Caco-2 (cell line): ENCODE measurements at regions not wholly inside any gene's neighbourhood (a gene's known extent, or its start where the extent isn't known, plus 50 kb on each side); places are given as distances from the start of the nearest gene placed in this dataset.

ENCODE experiments used
- BruUV-seq: library from RNA; stranded (reverse); fragments of 400-500 nt; replicated peaks from 2 replicates; lab custom pipeline; 2021; lab: Mats Ljungman, UMichigan
- CTCF ChIA-PET: fragments of 300-600 bp; sonication (Branson Sonifier 250); formaldehyde crosslinking; loops from one replicate; lab custom pipeline; 2022; ENCODE audit warnings: antibody characterized with exemption; lab: Charles Lee
- POLR2A ChIA-PET: fragments of 300-600 bp; sonication (Branson Sonifier 250); formaldehyde crosslinking; loops from one replicate; lab custom pipeline; 2022; ENCODE audit warnings: antibody characterized with exemption; lab: Charles Lee
- DNase-seq, 2 experiments: peaks; one replicate each; pipeline versions ENCODE4 v3.0.0 to v3.0.0-alpha.2; 2020 to 2022
- H3K27me3 ChIP-seq: replicated peaks from 2 replicates; pipeline ENCODE4 v1.6.0; 2011; ENCODE audit warnings: low read length; ENCODE audit not compliant: control insufficient read depth, insufficient read depth
- H3K36me3 ChIP-seq: 2 replicates; pipeline ENCODE4 v1.5.1; 2011; ENCODE audit warnings: low read length; ENCODE audit not compliant: control insufficient read depth, insufficient read depth
- H3K4me1 ChIP-seq: fragments of 250-450 bp; sonication (Bioruptor Pico); 2 replicates; pipeline ENCODE4 v1.5.1; 2020; ENCODE audit warnings: mild to moderate bottlenecking
- H3K4me3 ChIP-seq: 2 replicates; pipeline ENCODE4 v1.5.1; 2011; ENCODE audit warnings: low read depth, mild to moderate bottlenecking, control low read depth, low read length
- H3K9me3 ChIP-seq: fragments of 250-450 bp; sonication (Bioruptor Pico); 2 replicates; pipeline ENCODE4 v1.5.1; 2020; ENCODE audit warnings: mild to moderate bottlenecking, moderate library complexity
- H3K27ac Mint-ChIP-seq: one replicate; pipeline ENCODE4 v1.8.0; 2022; ENCODE audit warnings: mixed read lengths; ENCODE audit not compliant: unreplicated experiment
- H3K27me3 Mint-ChIP-seq: one replicate; pipeline ENCODE4 v1.8.0; 2022; ENCODE audit warnings: mixed read lengths; ENCODE audit not compliant: insufficient read depth, unreplicated experiment
- H3K36me3 Mint-ChIP-seq: one replicate; pipeline ENCODE4 v1.8.0; 2022; ENCODE audit warnings: mild to moderate bottlenecking, mixed read lengths; ENCODE audit not compliant: insufficient read depth, unreplicated experiment
- H3K4me1 Mint-ChIP-seq: one replicate; pipeline ENCODE4 v1.8.0; 2022; ENCODE audit warnings: low read depth, mixed read lengths; ENCODE audit not compliant: unreplicated experiment
- H3K4me3 Mint-ChIP-seq: one replicate; pipeline ENCODE4 v1.8.0; 2022; ENCODE audit warnings: mild to moderate bottlenecking, moderate library complexity, mixed read lengths; ENCODE audit not compliant: unreplicated experiment
- H3K9me3 Mint-ChIP-seq: one replicate; pipeline ENCODE4 v1.8.0; 2022; ENCODE audit warnings: mixed read lengths; ENCODE audit not compliant: unreplicated experiment
- CTCF ChIP-seq, 2 experiments: fragments of 200-600 bp in 1 of 2; IDR thresholded peaks; 1 replicate in 1 of 2; 2 replicates in 1 of 2; pipeline versions ENCODE4 v1.5.1 to v1.8.0; 2011 to 2022; ENCODE audit warnings: antibody characterized with exemption in 1 of 2, control low read depth in 1 of 2, inconsistent platforms in 1 of 2, low read depth in 1 of 2, low read length in 1 of 2, mild to moderate bottlenecking in 1 of 2, moderate library complexity in 1 of 2; ENCODE audit not compliant: insufficient read depth in 1 of 2, severe bottlenecking in 1 of 2, unreplicated experiment in 1 of 2
- intact Hi-C: fragments of 100-400 bp; cut with micrococcal nuclease; formaldehyde crosslinking; loops from one replicate; pipeline ENCODE4 v1.10.0; 2022; ENCODE audit not compliant: unreplicated experiment

- POLR2A ChIA-PET: no interaction called here
Observed at GRCh38 chr1:38371505-38371844, 324.9 kb upstream of the POU3F1 start.

GRCh38 chr1:38370716-38371504 lies 324.3 kb upstream of the POU3F1 start:
- TF ChIP-seq CTCF (IDR thresholded peaks at IDR 0.05; ENCODE audit: insufficient read depth in 1 of 2, low read depth in 1 of 2, low read length in 1 of 2, severe bottlenecking in 1 of 2, unreplicated experiment in 1 of 2): no peak
- no peak overlapping the region for H3K27ac Mint-ChIP-seq

More at GRCh38 chr1:38371505-38371844, 324.9 kb upstream of the POU3F1 start:
- Histone ChIP-seq H3K36me3 (no peaks in the 10 kb centered on the region), H3K9me3 (no peaks in the 10 kb centered on the region), H3K4me1 (no peaks in the 10 kb centered on the region), H3K27me3 (no peaks in the 10 kb centered on the region), H3K4me3 (no peak overlapping the region)
- peaks cover 12% of the 10 kb centered on the region for H3K9me3 Mint-ChIP-seq
- DNase-seq: no peak
- no peaks in the 10 kb centered on the region for H3K36me3 Mint-ChIP-seq
- intact Hi-C loops: no loop called here
- CTCF ChIA-PET: no interaction called here
- H3K4me3 Mint-ChIP-seq: no peak overlapping the region
- H3K27ac Mint-ChIP-seq: no peak overlapping the region
- no peak for TF ChIP-seq CTCF (IDR thresholded peaks at IDR 0.05; ENCODE audit: insufficient read depth in 1 of 2, low read depth in 1 of 2, low read length in 1 of 2, severe bottlenecking in 1 of 2, unreplicated experiment in 1 of 2)
- BruUV-seq: no TSS peak
- H3K27me3 Mint-ChIP-seq: peaks cover 10% of the 10 kb centered on the region
- H3K4me1 Mint-ChIP-seq: no peaks in the 10 kb centered on the region

GRCh38 chr1:38365242-38365641 lies 318.6 kb upstream of the POU3F1 start:
- H3K9me3 ChIP-seq: no peaks in the 10 kb centered on the region
- TF ChIP-seq CTCF (IDR thresholded peaks at IDR 0.05; ENCODE audit: insufficient read depth in 1 of 2, low read depth in 1 of 2, low read length in 1 of 2, severe bottlenecking in 1 of 2, unreplicated experiment in 1 of 2): no peak
- CTCF ChIA-PET: no interaction called here
- no peak overlapping the region for H3K27ac Mint-ChIP-seq
- no peaks in the 10 kb centered on the region for H3K4me1 Mint-ChIP-seq
- H3K4me3 Mint-ChIP-seq: no peak overlapping the region
- peaks cover 10% of the 10 kb centered on the region for H3K27me3 Mint-ChIP-seq
- no peak overlapping the region for H3K4me3 ChIP-seq
- H3K36me3 ChIP-seq: no peaks in the 10 kb centered on the region
- no peaks in the 10 kb centered on the region for H3K27me3 ChIP-seq
- no peak for DNase-seq
- no peaks in the 10 kb centered on the region for H3K36me3 Mint-ChIP-seq
- H3K4me1 ChIP-seq: no peaks in the 10 kb centered on the region
- POLR2A ChIA-PET: no interaction called here
- no TSS peak for BruUV-seq
- H3K9me3 Mint-ChIP-seq: no peaks in the 10 kb centered on the region
- intact Hi-C loops: no loop called here

More at GRCh38 chr1:38370716-38371504, 324.3 kb upstream of the POU3F1 start:
- Histone ChIP-seq H3K9me3 (no peaks in the 10 kb centered on the region), H3K36me3 (no peaks in the 10 kb centered on the region), H3K4me3 (no peak overlapping the region), H3K4me1 (no peaks in the 10 kb centered on the region), H3K27me3 (no peaks in the 10 kb centered on the region)
- H3K9me3 Mint-ChIP-seq: peaks cover 12% of the 10 kb centered on the region
- ChIA-PET POLR2A (no interaction called here), CTCF (no interaction called here)
- H3K36me3 Mint-ChIP-seq: no peaks in the 10 kb centered on the region
- no TSS peak for BruUV-seq
- intact Hi-C loops: no loop called here
- no peaks in the 10 kb centered on the region for H3K4me1 Mint-ChIP-seq
- H3K27me3 Mint-ChIP-seq: peaks cover 12% of the 10 kb centered on the region
- H3K4me3 Mint-ChIP-seq: no peak overlapping the region
- no peak for DNase-seq
